Adrenal gland (tissue), 9 donors: ENCODE measurements at regions not wholly inside any gene's neighbourhood (a gene's known extent, or its start where the extent isn't known, plus 50 kb on each side); places are given as distances from the start of the nearest gene placed in this dataset.

Experiments
- DNase-seq, 7 donors: peaks; one replicate each; pipeline ENCODE4 v3.0.0-alpha.2; 2019 to 2020
- H3K27ac ChIP-seq, 5 donors: fragments of 200-600 bp; sonication (generic) in 4 of 5; 1 replicate in 3 of 5; 2 replicates in 2 of 5; pipeline versions ENCODE4 v1.5.1 to v1.8.0; 2016 to 2020; ENCODE audit warnings: mild to moderate bottlenecking in 1 of 5
- H3K27me3 ChIP-seq: fragments of 200-600 bp; 2 replicates; pipeline ENCODE4 v1.8.0; 2021
- H3K36me3 ChIP-seq, 2 donors: fragments of 200-600 bp; replicated peaks in 1 of 2; 1 replicate in 1 of 2; 2 replicates in 1 of 2; pipeline versions ENCODE4 v1.5.1 to v1.8.0; 2018 to 2022
- H3K4me1 ChIP-seq, 2 donors: fragments of 200-600 bp; replicated peaks in 1 of 2; 1 replicate in 1 of 2; 2 replicates in 1 of 2; pipeline versions ENCODE4 v1.5.1 to v1.8.0; 2018 to 2021
- H3K4me3 ChIP-seq, 4 donors: fragments of 200-600 bp; sonication (generic) in 3 of 4; one replicate each; pipeline ENCODE4 v1.5.1; 2016 to 2018
- H3K9me3 ChIP-seq, 3 donors: fragments of 200-600 bp; sonication (generic) in 1 of 3; replicated peaks in 1 of 3; 1 replicate in 2 of 3; 2 replicates in 1 of 3; pipeline versions ENCODE4 v1.5.1 to v1.8.0; 2016 to 2021
- CTCF ChIP-seq, 6 experiments: fragments of 450-650 bp in 4 of 6; fragments of 200-600 bp in 2 of 6; sonication (generic) in 1 of 6; IDR thresholded peaks; 1 replicate in 5 of 6; 2 replicates in 1 of 6; pipeline versions ENCODE4 v1.5.1 to v1.8.0; 2016 to 2021; ENCODE audit warnings: antibody characterized with exemption in 6 of 6, mild to moderate bottlenecking in 2 of 6, moderate library complexity in 1 of 6
- POLR2A ChIP-seq, 2 donors: fragments of 450-650 bp; IDR thresholded peaks; one replicate each; pipeline ENCODE4 v1.6.1; 2017; ENCODE audit warnings: antibody characterized with exemption in 2 of 2, mild to moderate bottlenecking in 2 of 2, moderate library complexity in 1 of 2
- WGBS, 4 donors: extraction: QIAGEN DNeasy Blood & Tissue Kit in 2 of 4; methylation state at CpG; one replicate each; pipeline versions ENCODE4 v1.1.5 to v1.1.7; 2013 to 2017; 5-methylcytosine and 5-hydroxymethylcytosine counted together
- intact Hi-C, 2 donors: fragments of 100-400 bp; cut with DNase I; formaldehyde crosslinking; loops; one replicate each; pipeline versions ENCODE4 v1.14.1 to v1.15.0; 2022 to 2023
- donor health status: healthy with polysubstance abuse.
- donor health status: Bipolar disorder and iron deficiency.
- donor health status: DM: yes; HTN: yes; CAD: no.
- donor health status: DM: no; HTN: no; CAD: no.
- donor health status: DM: no; HTN: no; CAD: no.

- Histone ChIP-seq H3K27me3 (peaks cover 26% of the 10 kb centered on the region), H3K4me3 (no peak overlapping the region), H3K9me3 (no peaks in the 10 kb centered on the region), H3K27ac (no peak overlapping the region), H3K36me3 (no peaks in the 10 kb centered on the region), H3K4me1 (no peaks in the 10 kb centered on the region)
- TF ChIP-seq POLR2A (IDR thresholded peaks at IDR 0.05) (no peak), CTCF (IDR thresholded peaks at IDR 0.05) (no peak)
- intact Hi-C loops, result no loop called here
- WGBS, 4 donors, result 80 to 91% (median 85%) methylated on average over 1 to 2 of the region's 2 CpGs
- no peak for DNase-seq
These were observed 129.2 kb upstream of the MAOA start for GRCh38 chrX:43526878-43527277.

GRCh38 chrX:43527801-43528200 lies 128.3 kb upstream of the MAOA start:
- Histone ChIP-seq H3K9me3 (no peaks in the 10 kb centered on the region), H3K4me3 (no peak overlapping the region), H3K4me1 (no peaks in the 10 kb centered on the region), H3K27ac (no peak overlapping the region), H3K27me3 (peaks cover 21% of the 10 kb centered on the region), H3K36me3 (no peaks in the 10 kb centered on the region)
- TF ChIP-seq CTCF (IDR thresholded peaks at IDR 0.05) (no peak), POLR2A (IDR thresholded peaks at IDR 0.05) (no peak)
- DNase-seq, result no peak
- WGBS, 4 donors, result 68 to 79% (median 70%) methylated on average over 3 of the region's 3 CpGs
- intact Hi-C loops, result no loop called here

- 64 to 79% (median 71%) methylated on average over 2 of the region's 2 CpGs for WGBS, 4 donors
- Histone ChIP-seq H3K9me3 (no peaks in the 10 kb centered on the region), H3K4me1 (no peaks in the 10 kb centered on the region), H3K36me3 (no peaks in the 10 kb centered on the region), H3K4me3 (no peak overlapping the region), H3K27me3 (peaks cover 10% of the 10 kb centered on the region), H3K27ac (no peak overlapping the region)
- intact Hi-C loops, result no loop called here
- TF ChIP-seq CTCF (IDR thresholded peaks at IDR 0.05), result no peak
- DNase-seq, result no peak
These were observed 125.3 kb upstream of the MAOA start for GRCh38 chrX:43530837-43531236.

GRCh38 chrX:43540318-43540717 lies 115.8 kb upstream of the MAOA start:
- no peaks in the 10 kb centered on the region for H3K27me3 ChIP-seq
- no peaks in the 10 kb centered on the region for H3K9me3 ChIP-seq
- H3K4me3 ChIP-seq, result no peak overlapping the region
- 66 to 74% (median 70%) methylated on average over 3 of the region's 3 CpGs for WGBS, 4 donors
- no peak for DNase-seq
- H3K4me1 ChIP-seq, result no peaks in the 10 kb centered on the region
- intact Hi-C loops, result no loop called here
- no peaks in the 10 kb centered on the region for H3K36me3 ChIP-seq
- TF ChIP-seq POLR2A (IDR thresholded peaks at IDR 0.05) (no peak), CTCF (IDR thresholded peaks at IDR 0.05) (no peak)
- no peak overlapping the region for H3K27ac ChIP-seq
